PC-9 (cell line): ENCODE measurements at regions not wholly inside any gene's neighbourhood (a gene's known extent, or its start where the extent isn't known, plus 50 kb on each side); places are given as distances from the start of the nearest gene placed in this dataset.

Source experiments
- BruUV-seq: library from RNA; stranded (reverse); fragments of 400-500 nt; replicated peaks from 2 replicates; lab custom pipeline; 2021; lab: Mats Ljungman, UMichigan
- CTCF ChIA-PET: fragments of 300-600 bp; sonication (Branson Sonifier 250); formaldehyde crosslinking; loops from one replicate; lab custom pipeline; 2022; ENCODE audit warnings: antibody characterized with exemption; lab: Charles Lee
- POLR2A ChIA-PET: fragments of 300-600 bp; sonication (Branson Sonifier 250); formaldehyde crosslinking; loops from one replicate; lab custom pipeline; 2022; ENCODE audit warnings: antibody characterized with exemption; ENCODE audit not compliant: unreplicated experiment; lab: Charles Lee
- DNase-seq, 2 experiments: peaks; one replicate each; pipeline versions ENCODE4 v3.0.0 to v3.0.0-alpha.2; 2015 to 2022; ENCODE audit warnings: mixed read lengths in 1 of 2
- H2AFZ ChIP-seq: fragments of 200-600 bp; sonication (generic); 2 replicates; pipeline ENCODE4 v1.8.1; 2017; ENCODE audit warnings: antibody characterized with exemption
- H3F3A ChIP-seq: fragments of 200-600 bp; sonication (generic); 2 replicates; pipeline ENCODE4 v1.8.1; 2017; ENCODE audit warnings: antibody characterized with exemption, mild to moderate bottlenecking, low read depth; ENCODE audit not compliant: insufficient read depth
- H3K27ac ChIP-seq: fragments of 200-600 bp; sonication (generic); 2 replicates; pipeline ENCODE4 v1.6.1; 2016; ENCODE audit warnings: mixed run types
- H3K27me3 ChIP-seq: fragments of 200-600 bp; sonication (generic); 2 replicates; pipeline ENCODE4 v1.6.1; 2016; ENCODE audit warnings: low read depth, mixed run types; ENCODE audit not compliant: insufficient read depth
- H3K36me3 ChIP-seq: fragments of 200-600 bp; sonication (generic); 2 replicates; pipeline ENCODE4 v1.6.1; 2016; ENCODE audit warnings: low read depth, mixed run types
- H3K4me1 ChIP-seq: fragments of 200-600 bp; sonication (generic); replicated peaks from 2 replicates; pipeline ENCODE4 v1.6.1; 2016; ENCODE audit warnings: mixed run types; ENCODE audit not compliant: insufficient read depth
- H3K4me2 ChIP-seq: fragments of 200-600 bp; sonication (generic); 2 replicates; pipeline ENCODE4 v1.6.1; 2017; ENCODE audit warnings: mixed run types
- H3K4me3 ChIP-seq: fragments of 200-600 bp; sonication (generic); 2 replicates; pipeline ENCODE4 v1.6.1; 2016; ENCODE audit warnings: mixed run types
- H3K79me2 ChIP-seq: fragments of 200-600 bp; sonication (generic); 2 replicates; pipeline ENCODE4 v1.6.1; 2017; ENCODE audit warnings: low read depth, mixed run types
- H3K9me2 ChIP-seq: fragments of 200-600 bp; sonication (generic); 2 replicates; pipeline ENCODE4 v1.8.1; 2017; ENCODE audit warnings: mild to moderate bottlenecking; ENCODE audit not compliant: insufficient read depth
- H3K9me3 ChIP-seq: fragments of 200-600 bp; sonication (generic); 2 replicates; pipeline ENCODE4 v1.8.1; 2016; ENCODE audit warnings: low read depth; ENCODE audit not compliant: insufficient read depth
- H4K20me1 ChIP-seq: fragments of 200-600 bp; sonication (generic); 2 replicates; pipeline ENCODE4 v1.8.1; 2017; ENCODE audit not compliant: insufficient read depth
- EZH2 ChIP-seq: fragments of 200-600 bp; sonication (generic); IDR thresholded peaks from 2 replicates; pipeline ENCODE4 v1.8.0; 2017; ENCODE audit warnings: antibody characterized with exemption, low read depth
- intact Hi-C: fragments of 100-400 bp; cut with micrococcal nuclease; formaldehyde crosslinking; loops from one replicate; pipeline ENCODE4 v1.10.0; 2022; ENCODE audit not compliant: unreplicated experiment
- TF ChIP-seq, protein P1 (sequence below): fragments of 200-600 bp; sonication (generic); conservative IDR thresholded peaks from 2 replicates; pipeline ENCODE4 v1.6.1; 2017; ENCODE audit warnings: mixed run types, antibody characterized with exemption, mild to moderate bottlenecking, moderate library complexity

DNA sequence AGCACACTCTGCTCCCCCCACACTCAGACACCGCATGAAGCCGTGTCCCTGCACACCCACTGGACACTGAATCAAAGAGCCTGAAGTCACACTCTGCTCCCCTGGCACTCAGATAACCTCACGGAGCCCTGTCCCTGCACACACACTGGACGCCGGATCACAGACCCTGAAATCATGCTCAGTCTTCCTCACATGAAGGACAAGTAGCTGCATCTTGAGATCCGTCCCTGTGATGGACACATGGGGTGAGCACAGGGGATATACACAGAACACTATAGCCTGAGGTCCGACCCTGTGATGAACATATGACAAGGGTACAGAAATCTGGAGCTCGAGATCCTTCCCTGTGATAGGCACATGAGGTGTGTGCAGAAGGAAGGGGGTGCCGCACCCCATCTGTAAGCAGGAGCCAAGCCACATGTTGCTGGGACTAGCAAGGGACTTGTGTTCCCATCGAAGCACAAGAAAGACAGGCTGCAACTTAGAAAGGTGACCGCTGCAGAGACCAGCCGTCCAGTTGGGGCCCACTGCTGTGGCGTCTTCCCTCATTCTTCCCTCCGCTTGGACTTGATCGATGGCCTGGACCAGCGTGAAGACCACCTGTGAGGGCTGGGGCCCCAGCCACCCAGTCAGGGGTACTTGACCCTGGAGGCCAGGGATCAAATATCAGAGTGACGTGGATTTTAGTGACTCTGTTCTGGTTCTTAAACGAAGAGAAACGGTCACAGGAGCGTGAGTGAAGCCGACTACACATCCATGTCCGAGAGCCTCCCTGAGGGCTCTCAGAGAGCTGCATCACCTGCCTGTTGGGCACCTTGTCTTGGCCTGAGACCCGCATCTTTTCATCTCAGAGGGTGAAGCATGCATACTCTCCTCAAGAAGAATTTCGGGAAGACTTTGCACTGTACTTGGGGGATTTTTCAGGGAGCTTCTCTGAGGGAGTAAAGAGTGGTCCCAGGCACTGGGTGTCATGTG, 391.7 kb upstream of the SALL3 start:
- H3F3A ChIP-seq: no peaks in the 10 kb centered on the region
- DNase-seq: no peak
- TF ChIP-seq EZH2: no peak
- TF ChIP-seq, protein P1, sequence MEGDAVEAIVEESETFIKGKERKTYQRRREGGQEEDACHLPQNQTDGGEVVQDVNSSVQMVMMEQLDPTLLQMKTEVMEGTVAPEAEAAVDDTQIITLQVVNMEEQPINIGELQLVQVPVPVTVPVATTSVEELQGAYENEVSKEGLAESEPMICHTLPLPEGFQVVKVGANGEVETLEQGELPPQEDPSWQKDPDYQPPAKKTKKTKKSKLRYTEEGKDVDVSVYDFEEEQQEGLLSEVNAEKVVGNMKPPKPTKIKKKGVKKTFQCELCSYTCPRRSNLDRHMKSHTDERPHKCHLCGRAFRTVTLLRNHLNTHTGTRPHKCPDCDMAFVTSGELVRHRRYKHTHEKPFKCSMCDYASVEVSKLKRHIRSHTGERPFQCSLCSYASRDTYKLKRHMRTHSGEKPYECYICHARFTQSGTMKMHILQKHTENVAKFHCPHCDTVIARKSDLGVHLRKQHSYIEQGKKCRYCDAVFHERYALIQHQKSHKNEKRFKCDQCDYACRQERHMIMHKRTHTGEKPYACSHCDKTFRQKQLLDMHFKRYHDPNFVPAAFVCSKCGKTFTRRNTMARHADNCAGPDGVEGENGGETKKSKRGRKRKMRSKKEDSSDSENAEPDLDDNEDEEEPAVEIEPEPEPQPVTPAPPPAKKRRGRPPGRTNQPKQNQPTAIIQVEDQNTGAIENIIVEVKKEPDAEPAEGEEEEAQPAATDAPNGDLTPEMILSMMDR: no peak
- ChIA-PET POLR2A (no interaction called here), CTCF (no interaction called here)
- H3K36me3 ChIP-seq: no peaks in the 10 kb centered on the region
- peaks cover 81% of the 10 kb centered on the region for H3K27me3 ChIP-seq
- no peak overlapping the region for H2AFZ ChIP-seq
- BruUV-seq: no TSS peak
- H3K27ac ChIP-seq: no peak overlapping the region
- H3K9me2 ChIP-seq: no peaks in the 10 kb centered on the region
- no peaks in the 10 kb centered on the region for H3K9me3 ChIP-seq
- H3K79me2 ChIP-seq: no peaks in the 10 kb centered on the region
- no peaks in the 10 kb centered on the region for H4K20me1 ChIP-seq
- no peaks in the 10 kb centered on the region for H3K4me1 ChIP-seq
- H3K4me2 ChIP-seq: no peak overlapping the region
- intact Hi-C loops: no loop called here
- H3K4me3 ChIP-seq: no peak overlapping the region

DNA sequence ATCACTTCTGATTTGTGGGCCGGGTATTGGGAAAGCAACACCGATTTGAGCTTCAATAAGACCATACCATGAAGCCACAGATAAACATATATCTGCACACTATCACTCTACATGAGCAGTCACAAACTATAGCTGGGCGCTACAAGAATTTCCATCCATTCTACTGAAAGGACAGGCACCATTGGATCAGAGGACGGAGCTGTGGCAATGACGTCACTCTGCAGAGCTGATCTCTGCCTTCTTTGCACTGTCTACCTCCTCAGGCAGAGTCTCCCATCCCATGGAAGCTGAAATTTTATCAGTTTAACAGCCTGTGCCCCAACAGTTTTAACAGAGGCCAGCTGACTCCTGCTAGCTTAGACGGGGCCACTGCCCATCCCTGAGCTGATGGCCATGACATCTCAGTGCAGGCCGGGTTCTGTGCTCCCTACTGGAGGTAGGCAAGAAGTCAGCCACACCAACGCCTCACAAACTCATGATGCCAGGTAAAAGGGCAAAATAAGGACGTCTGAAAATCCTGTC, 389.6 kb upstream of the SALL3 start:
- ChIA-PET POLR2A (no interaction called here), CTCF (no interaction called here)
- H4K20me1 ChIP-seq: no peaks in the 10 kb centered on the region
- no peak for DNase-seq
- no peak overlapping the region for H3K4me3 ChIP-seq
- peaks cover 61% of the 10 kb centered on the region for H3K27me3 ChIP-seq
- H3K4me2 ChIP-seq: no peak overlapping the region
- TF ChIP-seq EZH2: no peak
- TF ChIP-seq, protein P1: no peak
- no TSS peak for BruUV-seq
- no peaks in the 10 kb centered on the region for H3K4me1 ChIP-seq
- H3K9me3 ChIP-seq: no peaks in the 10 kb centered on the region
- H2AFZ ChIP-seq: no peak overlapping the region
- intact Hi-C loops: no loop called here
- no peaks in the 10 kb centered on the region for H3K9me2 ChIP-seq
- H3K79me2 ChIP-seq: no peaks in the 10 kb centered on the region
- H3K27ac ChIP-seq: no peak overlapping the region
- H3K36me3 ChIP-seq: no peaks in the 10 kb centered on the region
- H3F3A ChIP-seq: no peaks in the 10 kb centered on the region

DNA sequence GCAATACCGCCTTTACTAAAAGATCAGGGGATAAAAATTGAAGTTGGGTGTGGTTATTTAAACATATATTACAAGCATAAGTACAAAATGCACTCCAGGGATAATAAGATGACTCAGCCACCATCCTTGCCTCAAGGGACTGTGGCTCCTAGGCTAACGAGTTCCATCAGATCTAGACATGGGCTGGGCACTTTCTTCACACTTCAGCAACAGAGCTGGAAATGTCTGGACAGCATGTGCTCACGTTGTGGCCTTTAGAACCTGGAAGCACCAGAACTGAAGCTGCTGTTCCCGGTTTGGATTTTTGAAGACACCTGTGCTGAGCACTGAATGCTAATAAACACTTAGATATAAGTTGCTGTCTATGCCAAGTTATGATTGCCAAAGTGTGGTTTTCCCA, 384.2 kb upstream of the SALL3 start:
- no peak for DNase-seq
- no peaks in the 10 kb centered on the region for H3K4me1 ChIP-seq
- H3K9me3 ChIP-seq: no peaks in the 10 kb centered on the region
- no peak overlapping the region for H3K4me2 ChIP-seq
- no peaks in the 10 kb centered on the region for H3F3A ChIP-seq
- POLR2A ChIA-PET: no interaction called here
- H3K9me2 ChIP-seq: no peaks in the 10 kb centered on the region
- no peaks in the 10 kb centered on the region for H4K20me1 ChIP-seq
- TF ChIP-seq EZH2: no peak
- TF ChIP-seq, protein P1: no peak
- H3K27ac ChIP-seq: no peak overlapping the region
- H3K79me2 ChIP-seq: no peaks in the 10 kb centered on the region
- peaks cover 48% of the 10 kb centered on the region for H3K27me3 ChIP-seq
- no peak overlapping the region for H3K4me3 ChIP-seq
- CTCF ChIA-PET: no interaction called here
- no peak overlapping the region for H2AFZ ChIP-seq
- intact Hi-C loops: no loop called here
- no TSS peak for BruUV-seq
- no peaks in the 10 kb centered on the region for H3K36me3 ChIP-seq
